GM23248 (cell line): ENCODE measurements at regions not wholly inside any gene's neighbourhood (a gene's known extent, or its start where the extent isn't known, plus 50 kb on each side); places are given as distances from the start of the nearest gene placed in this dataset.

Source experiments
- DNase-seq: peaks from one replicate; pipeline ENCODE4 v3.0.0-alpha.2; 2015
- H2AFZ ChIP-seq: fragments of 200-600 bp; sonication (generic); 2 replicates; pipeline ENCODE4 v1.6.1; 2016; ENCODE audit warnings: antibody characterized with exemption
- H3F3A ChIP-seq: fragments of 200-600 bp; sonication (generic); 2 replicates; pipeline ENCODE4 v1.6.1; 2016; ENCODE audit warnings: mild to moderate bottlenecking, antibody characterized with exemption, mixed run types; ENCODE audit not compliant: insufficient read depth
- H3K27ac ChIP-seq: fragments of 200-600 bp; sonication (generic); 2 replicates; pipeline ENCODE4 v1.5.1; 2016; ENCODE audit warnings: mild to moderate bottlenecking
- H3K27me3 ChIP-seq: fragments of 200-600 bp; sonication (generic); replicated peaks from 2 replicates; pipeline ENCODE4 v1.6.1; 2016; ENCODE audit warnings: mild to moderate bottlenecking; ENCODE audit not compliant: insufficient read depth
- H3K36me3 ChIP-seq: fragments of 200-600 bp; sonication (generic); 2 replicates; pipeline ENCODE4 v1.6.1; 2016; ENCODE audit warnings: low read depth, mild to moderate bottlenecking
- H3K4me1 ChIP-seq: fragments of 200-600 bp; sonication (generic); 2 replicates; pipeline ENCODE4 v1.6.1; 2016; ENCODE audit warnings: mild to moderate bottlenecking; ENCODE audit not compliant: insufficient read depth
- H3K4me2 ChIP-seq: fragments of 200-600 bp; sonication (generic); one replicate; pipeline ENCODE4 v1.6.1; 2016; ENCODE audit warnings: mild to moderate bottlenecking; ENCODE audit not compliant: unreplicated experiment
- H3K4me3 ChIP-seq: fragments of 200-600 bp; sonication (generic); 2 replicates; pipeline ENCODE4 v1.5.1; 2016; ENCODE audit warnings: mild to moderate bottlenecking
- H3K79me2 ChIP-seq: fragments of 200-600 bp; sonication (generic); 2 replicates; pipeline ENCODE4 v1.6.1; 2016; ENCODE audit warnings: mild to moderate bottlenecking; ENCODE audit not compliant: insufficient read depth
- H3K9ac ChIP-seq: fragments of 200-600 bp; sonication (generic); 2 replicates; pipeline ENCODE4 v1.6.1; 2016; ENCODE audit warnings: mild to moderate bottlenecking
- H3K9me2 ChIP-seq: fragments of 200-600 bp; sonication (generic); 2 replicates; pipeline ENCODE4 v1.6.1; 2016; ENCODE audit warnings: mixed run types, mild to moderate bottlenecking, moderate library complexity; ENCODE audit not compliant: insufficient read depth
- H3K9me3 ChIP-seq: fragments of 200-600 bp; sonication (generic); one replicate; pipeline ENCODE4 v1.6.1; 2017; ENCODE audit warnings: low read depth
- H4K20me1 ChIP-seq: fragments of 200-600 bp; sonication (generic); 2 replicates; pipeline ENCODE4 v1.6.0; 2016; ENCODE audit not compliant: insufficient read depth
- EZH2 ChIP-seq: fragments of 200-600 bp; sonication (generic); IDR thresholded peaks from 2 replicates; pipeline ENCODE4 v1.6.1; 2018; ENCODE audit warnings: antibody characterized with exemption, mild to moderate bottlenecking; ENCODE audit not compliant: insufficient read depth, poor library complexity, severe bottlenecking
- EZH2phosphoT487 ChIP-seq: fragments of 200-600 bp; sonication (generic); IDR thresholded peaks from 2 replicates; pipeline ENCODE4 v1.6.1; 2018; ENCODE audit warnings: antibody characterized with exemption, moderate library complexity, mild to moderate bottlenecking, low read depth; ENCODE audit not compliant: insufficient read depth
- WGBS, 2 experiments: methylation state at CpG; one replicate each; pipeline ENCODE4 v1.1.6; 2015 to 2017; ENCODE audit warnings: low lambda C conversion rate in 2 of 2, low coverage in 1 of 2; ENCODE audit errors: missing lambda C conversion rate in 2 of 2; 5-methylcytosine and 5-hydroxymethylcytosine counted together
- in situ Hi-C: fragments of 300-500 bp; cut with MboI; formaldehyde crosslinking; loops from 2 replicates; pipeline ENCODE4 v1.15.0; 2020

DNA sequence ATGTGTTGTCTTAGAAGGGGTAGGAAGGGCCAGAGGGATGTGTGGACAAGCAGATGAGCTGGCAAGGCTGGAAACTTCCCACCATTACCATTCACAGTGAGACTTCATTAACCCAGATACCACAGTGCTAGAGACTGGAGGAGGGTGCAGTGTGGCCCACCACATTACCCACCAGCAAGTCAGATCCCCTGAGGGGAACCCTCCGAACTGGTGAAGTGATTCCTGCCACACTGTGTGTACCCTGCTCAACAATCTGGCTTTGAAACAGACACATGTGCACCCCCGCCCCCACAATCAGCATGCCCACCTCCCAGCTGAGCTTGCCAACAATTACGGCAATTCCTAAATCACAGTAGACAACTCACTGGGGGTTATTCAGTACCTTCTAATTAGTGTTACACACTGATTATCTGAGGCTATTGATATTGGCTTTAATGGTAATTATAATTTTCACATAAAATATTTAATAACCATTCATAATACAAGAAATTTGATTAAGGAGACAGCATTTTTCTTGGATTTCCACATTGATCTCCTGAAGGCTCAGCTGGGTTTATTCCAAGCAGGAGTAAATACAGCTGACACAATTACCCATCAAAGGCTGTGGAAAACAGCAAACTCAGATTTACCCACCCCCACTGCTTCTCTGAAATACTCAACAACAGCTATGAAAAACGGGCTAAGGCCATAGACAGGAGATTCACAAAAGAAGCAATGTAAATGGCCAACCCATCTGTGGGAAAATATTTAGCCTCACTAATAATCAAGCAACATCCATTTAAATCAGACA is 169.3 kb upstream of the FSTL4 start:
- Histone ChIP-seq H2AFZ (no peak overlapping the region), H3K9me3 (no peaks in the 10 kb centered on the region), H3K4me3 (no peak overlapping the region), H3K9ac (no peak overlapping the region), H3K4me2 (no peak overlapping the region), H3K27ac (no peak overlapping the region), H3K4me1 (no peaks in the 10 kb centered on the region), H3K36me3 (no peaks in the 10 kb centered on the region), H3K79me2 (no peaks in the 10 kb centered on the region), H3K27me3 (no peaks in the 10 kb centered on the region), H3F3A (no peaks in the 10 kb centered on the region), H3K9me2 (no peaks in the 10 kb centered on the region), H4K20me1 (no peaks in the 10 kb centered on the region)
- TF ChIP-seq EZH2phosphoT487: no peak
- TF ChIP-seq EZH2: no peak
- no peak for DNase-seq
- in situ Hi-C loops: no loop called here
- 53 to 59% methylated on average over 4 of the region's 4 CpGs for WGBS, 2 experiments

DNA sequence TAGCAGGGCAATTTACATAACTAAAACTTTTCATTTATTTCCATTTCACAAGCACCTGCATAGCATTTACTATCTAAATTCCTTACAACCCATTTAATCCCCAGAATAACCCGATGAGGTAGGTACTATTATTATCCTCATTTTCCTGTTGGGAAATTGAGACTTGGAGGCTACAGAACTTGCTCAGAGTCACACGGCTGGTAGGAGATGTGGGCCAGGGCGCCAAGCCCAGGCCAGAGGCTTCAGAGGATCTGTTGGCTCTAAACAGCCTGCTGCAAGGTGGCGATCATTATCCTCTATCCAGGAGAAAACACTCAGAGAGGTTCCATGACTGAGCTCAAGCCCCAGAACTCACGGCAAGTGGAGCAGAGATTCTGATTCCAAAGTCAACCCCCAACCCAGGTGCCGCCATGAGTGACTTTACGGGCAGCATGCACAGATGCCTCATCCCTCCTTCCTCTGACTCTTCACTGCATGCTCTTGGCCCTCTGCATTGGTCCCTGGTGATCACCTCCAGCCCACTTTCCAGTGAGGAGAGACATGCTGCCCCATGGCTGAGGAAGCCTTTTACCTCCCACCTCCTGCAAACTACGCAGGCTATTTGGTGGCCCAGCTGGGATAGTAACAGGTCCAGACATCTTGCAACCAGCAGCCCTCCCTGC is 168.4 kb upstream of the FSTL4 start:
- Histone ChIP-seq H3K9me2 (no peaks in the 10 kb centered on the region), H3F3A (no peaks in the 10 kb centered on the region), H3K9me3 (no peaks in the 10 kb centered on the region), H3K4me1 (no peaks in the 10 kb centered on the region), H3K4me3 (no peak overlapping the region), H3K36me3 (no peaks in the 10 kb centered on the region), H3K79me2 (no peaks in the 10 kb centered on the region), H4K20me1 (no peaks in the 10 kb centered on the region), H3K9ac (no peak overlapping the region), H3K4me2 (no peak overlapping the region), H3K27ac (no peak overlapping the region), H3K27me3 (no peaks in the 10 kb centered on the region), H2AFZ (no peak overlapping the region)
- whole genome bisulfite sequencing, 2 experiments: 52 to 56% methylated on average over 8 of the region's 8 CpGs
- in situ Hi-C loops: no loop called here
- no peak for DNase-seq
- no peak for TF ChIP-seq EZH2phosphoT487
- TF ChIP-seq EZH2: no peak

DNA sequence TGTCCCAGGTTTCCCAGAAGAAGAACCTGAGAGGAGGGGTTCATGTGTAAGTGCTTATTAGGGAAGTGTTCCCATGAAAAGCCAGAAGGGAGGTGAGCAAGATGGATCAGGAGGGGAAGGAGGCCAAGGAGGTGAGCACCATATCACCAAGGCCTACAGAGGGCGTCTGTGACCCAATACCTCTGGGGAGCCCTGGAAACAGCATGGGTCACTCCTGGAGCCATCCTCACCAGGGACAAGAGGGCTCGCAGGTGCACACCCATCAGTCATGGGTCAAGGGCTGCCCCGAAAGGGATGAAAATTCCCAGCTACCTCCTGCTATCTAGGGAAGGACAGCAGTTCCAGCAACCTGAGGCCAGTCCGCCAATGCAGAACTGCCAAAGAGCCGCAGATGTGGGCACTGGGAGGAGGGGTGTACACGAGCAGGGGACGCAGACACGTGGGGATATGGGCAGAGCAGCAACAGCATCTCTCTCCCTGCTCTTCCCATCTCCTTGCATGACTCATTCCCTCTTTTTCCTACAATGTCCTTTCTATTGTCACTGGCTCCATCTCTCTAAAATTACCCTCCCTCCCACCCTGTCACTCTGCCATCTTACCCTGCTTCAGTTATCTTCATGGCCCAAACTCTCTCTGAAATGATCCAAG is 167.6 kb upstream of the FSTL4 start:
- no peak for DNase-seq
- H3K36me3 ChIP-seq: no peaks in the 10 kb centered on the region
- no peaks in the 10 kb centered on the region for H3K79me2 ChIP-seq
- H3K9me3 ChIP-seq: no peaks in the 10 kb centered on the region
- no peaks in the 10 kb centered on the region for H3K9me2 ChIP-seq
- no peak overlapping the region for H3K27ac ChIP-seq
- in situ Hi-C loops: no loop called here
- no peak overlapping the region for H3K4me2 ChIP-seq
- no peaks in the 10 kb centered on the region for H3K27me3 ChIP-seq
- H2AFZ ChIP-seq: no peak overlapping the region
- H3K4me1 ChIP-seq: no peaks in the 10 kb centered on the region
- H3K4me3 ChIP-seq: no peak overlapping the region
- H4K20me1 ChIP-seq: no peaks in the 10 kb centered on the region
- no peaks in the 10 kb centered on the region for H3F3A ChIP-seq
- no peak overlapping the region for H3K9ac ChIP-seq
- TF ChIP-seq EZH2phosphoT487: no peak
- TF ChIP-seq EZH2: no peak
- 46 to 61% methylated on average over 8 of the region's 8 CpGs for WGBS, 2 experiments

DNA sequence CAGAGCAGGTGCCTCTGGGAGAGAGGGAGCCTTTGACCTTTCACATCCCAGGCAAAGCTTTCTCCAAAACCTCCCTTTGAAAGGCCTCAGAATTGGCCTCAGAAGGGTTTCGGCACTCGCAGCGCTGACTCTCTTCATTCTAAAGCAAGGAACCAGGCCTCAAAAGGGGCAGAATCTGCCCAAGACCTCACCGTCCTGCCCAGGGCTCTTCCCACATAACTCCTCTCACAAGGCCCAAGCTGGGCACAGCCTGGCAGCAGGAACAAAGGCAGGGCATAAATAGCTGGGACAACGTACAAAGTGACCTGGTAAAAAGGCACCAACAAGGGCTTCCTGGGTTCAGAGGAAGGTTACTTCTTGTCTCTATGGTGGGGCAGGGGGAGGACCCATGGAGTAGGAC is 166.3 kb upstream of the FSTL4 start:
- Histone ChIP-seq H3K4me2 (no peak overlapping the region), H3K36me3 (no peaks in the 10 kb centered on the region), H3K4me3 (no peak overlapping the region), H3K79me2 (no peaks in the 10 kb centered on the region), H2AFZ (no peak overlapping the region), H3K27me3 (no peaks in the 10 kb centered on the region), H3K9me2 (no peaks in the 10 kb centered on the region), H3K9ac (no peak overlapping the region), H4K20me1 (no peaks in the 10 kb centered on the region), H3F3A (no peaks in the 10 kb centered on the region), H3K27ac (no peak overlapping the region), H3K4me1 (no peaks in the 10 kb centered on the region), H3K9me3 (no peaks in the 10 kb centered on the region)
- TF ChIP-seq EZH2phosphoT487: no peak
- TF ChIP-seq EZH2: no peak
- in situ Hi-C loops: no loop called here
- WGBS, 2 experiments: 48 to 56% methylated on average over 5 of the region's 5 CpGs
- no peak for DNase-seq
